GM18502 (cell line): ENCODE measurements at regions not wholly inside any gene's neighbourhood (a gene's known extent, or its start where the extent isn't known, plus 50 kb on each side); places are given as distances from the start of the nearest gene placed in this dataset.
"Not testable (repeated sequence)": the region's sequence is repeated elsewhere in the genome, so short reads cannot be mapped to it uniquely, and the experiment has no call there.

Experiments used
- ATAC-seq: cut with Tn5 transposase; IDR thresholded peaks from one replicate; pipeline ENCODE4 v1.9.1; 2021; ENCODE audit warnings: mild to moderate bottlenecking; ENCODE audit not compliant: unreplicated experiment, poor library complexity

- no peak for ATAC-seq
Measured at GRCh38 chr2:82814146-82814545, 1644.9 kb downstream of the SUCLG1 start.

DNA sequence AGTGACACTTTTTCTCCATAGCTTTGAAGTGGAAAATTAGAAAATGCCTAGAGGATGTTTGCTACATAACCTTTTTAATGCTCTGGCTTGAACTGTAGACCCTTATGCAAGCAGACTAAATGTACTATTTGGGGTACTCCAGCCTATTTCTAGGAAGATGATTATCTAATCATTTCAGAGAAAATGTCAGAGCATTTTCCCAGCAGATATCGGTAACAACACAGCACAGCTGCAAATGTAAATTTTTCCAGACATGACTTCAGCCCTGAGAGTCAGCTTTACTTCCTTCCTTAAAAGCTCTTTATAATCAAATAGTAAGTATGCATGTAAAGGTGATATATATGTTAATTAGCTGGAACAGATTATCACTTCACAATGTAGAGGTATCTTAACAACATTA is 1647.1 kb downstream of the SUCLG1 start:
- no peak for ATAC-seq

DNA sequence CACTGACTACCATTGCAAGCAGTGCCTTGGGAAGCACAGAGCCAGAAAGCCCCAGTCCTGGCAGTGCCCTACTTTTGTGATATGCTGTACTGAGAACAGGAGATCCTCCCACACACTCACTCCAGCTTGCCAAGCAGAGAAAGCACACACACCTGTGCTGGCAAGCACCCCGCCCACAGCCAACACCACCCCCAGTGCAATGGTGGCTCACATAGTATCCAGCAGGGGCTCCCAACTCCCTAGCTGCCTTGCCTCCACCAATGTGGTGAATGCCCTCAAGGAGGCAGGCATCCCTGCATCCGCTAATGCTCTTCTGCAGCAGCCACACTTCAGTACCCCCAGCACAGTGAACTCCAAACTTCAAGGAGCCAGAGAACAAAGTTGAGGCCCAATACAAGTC is 1655.8 kb downstream of the SUCLG1 start:
- ATAC-seq = no peak

DNA sequence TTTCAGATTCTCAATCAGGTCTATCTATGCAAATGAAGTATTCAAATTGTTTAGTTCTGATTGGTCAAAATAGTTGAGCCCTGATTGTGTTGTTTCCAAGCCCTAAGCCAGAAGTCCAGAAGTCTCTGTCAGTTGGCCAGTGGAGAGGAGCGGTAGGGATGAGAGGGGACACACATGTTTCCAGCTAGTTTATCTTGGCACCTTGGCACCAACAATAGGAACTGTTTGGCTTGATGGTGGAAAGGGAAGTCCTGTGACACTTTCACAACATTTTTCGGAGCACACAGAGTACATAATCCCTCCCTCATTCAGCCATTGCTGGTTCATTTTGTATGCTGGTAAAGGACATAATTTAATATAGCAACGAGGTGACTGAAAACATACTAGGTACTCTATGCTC is 1661.6 kb downstream of the SUCLG1 start:
- ATAC-seq = no peak

DNA sequence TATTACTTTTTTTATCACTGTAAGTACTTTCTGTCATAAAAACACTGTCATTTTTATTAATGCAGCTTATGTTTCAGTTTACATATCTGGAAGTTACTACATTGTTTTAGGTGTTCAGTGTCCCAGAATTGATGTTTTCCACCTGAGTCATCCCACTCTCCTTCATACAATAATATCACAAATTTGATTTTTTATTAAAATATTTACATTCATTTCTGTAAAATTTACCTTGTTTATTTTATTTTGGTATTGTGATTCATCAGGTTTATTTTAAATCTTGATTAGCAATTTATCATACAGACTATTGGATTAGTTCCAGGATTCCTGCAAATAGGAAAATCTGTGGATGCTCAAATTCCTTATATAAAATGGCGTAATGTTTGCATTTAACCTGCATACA is 1662.9 kb downstream of the SUCLG1 start:
- no peak for ATAC-seq

DNA sequence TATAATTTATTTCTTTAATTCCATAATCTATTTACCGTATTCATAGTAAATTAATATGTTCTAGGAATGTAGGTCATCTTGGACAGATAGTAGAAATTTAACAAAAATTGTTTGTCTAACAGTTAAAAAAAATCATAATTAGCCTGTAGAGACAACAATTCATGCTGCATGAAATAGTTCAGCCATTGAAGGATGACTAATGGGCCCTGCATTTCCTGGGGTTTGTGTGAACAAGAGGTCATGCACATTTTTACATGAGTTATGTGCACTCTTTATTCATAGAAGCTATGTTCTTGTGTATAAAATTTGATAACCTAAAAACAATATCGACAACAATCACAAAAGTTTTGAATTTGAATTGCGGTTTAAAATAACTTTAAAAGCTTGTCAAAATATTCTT is 1663.6 kb downstream of the SUCLG1 start:
- no peak for ATAC-seq

- no peak for ATAC-seq
Measured at GRCh38 chr2:82793711-82794435, 1665.2 kb downstream of the SUCLG1 start.

- ATAC-seq = no peak
Measured at GRCh38 chr2:82792316-82792715, 1666.8 kb downstream of the SUCLG1 start.

GRCh38 chr2:82790206-82791021 is 1668.7 kb downstream of the SUCLG1 start:
- no peak for ATAC-seq

GRCh38 chr2:82789851-82790205 is 1669.3 kb downstream of the SUCLG1 start:
- ATAC-seq = no peak

DNA sequence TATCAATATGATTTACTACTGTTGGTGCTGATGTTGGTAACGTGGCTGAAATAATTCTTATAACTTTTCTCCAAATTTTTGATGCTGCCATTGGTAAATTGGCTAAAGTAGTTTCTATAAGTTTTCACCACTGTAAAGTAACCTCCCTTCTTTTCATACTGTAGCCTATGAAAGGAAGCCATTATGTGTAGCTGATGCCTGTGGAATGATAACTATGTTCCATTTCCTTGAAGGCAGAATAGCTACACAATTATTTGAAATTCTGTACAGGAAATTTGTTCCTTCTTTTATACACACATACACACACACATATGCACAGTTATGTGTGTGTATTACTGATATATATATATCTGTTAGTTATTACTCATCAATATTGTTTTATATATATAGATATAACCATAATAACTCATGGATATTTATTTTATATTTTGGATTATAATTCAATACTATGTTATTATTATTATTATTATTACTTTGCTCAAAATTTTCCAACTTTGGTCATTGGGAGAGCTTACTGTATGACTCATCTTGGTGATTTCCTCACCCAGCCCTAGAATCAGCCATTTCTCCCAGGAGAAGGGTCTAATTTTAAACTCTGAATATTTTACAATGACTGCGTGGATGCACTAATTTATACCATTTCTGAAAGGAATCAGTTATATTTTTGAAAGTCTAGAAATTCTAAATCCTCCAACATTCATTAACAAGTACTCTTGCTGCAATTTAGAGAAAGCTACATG is 1677.7 kb downstream of the SUCLG1 start:
- ATAC-seq = no peak

DNA sequence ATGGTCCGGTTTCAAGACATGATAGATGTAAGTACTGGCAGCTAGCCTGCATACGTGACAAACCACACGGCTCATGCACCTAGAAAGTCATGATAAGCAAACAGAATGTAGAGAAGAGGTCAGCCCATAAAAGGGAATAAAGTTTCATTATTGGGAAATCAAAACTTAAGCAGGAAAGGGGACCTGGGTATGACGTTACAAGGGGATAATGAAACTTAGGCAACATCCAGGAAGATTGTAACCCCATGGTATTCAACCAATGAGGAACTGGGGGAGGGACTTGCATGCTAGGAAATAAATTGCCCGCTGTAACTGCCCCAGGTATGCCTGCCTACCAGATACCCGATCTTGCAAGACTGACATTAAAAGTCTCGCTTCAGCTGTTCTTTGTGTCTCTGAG is 1679.0 kb downstream of the SUCLG1 start:
- no peak for ATAC-seq

DNA sequence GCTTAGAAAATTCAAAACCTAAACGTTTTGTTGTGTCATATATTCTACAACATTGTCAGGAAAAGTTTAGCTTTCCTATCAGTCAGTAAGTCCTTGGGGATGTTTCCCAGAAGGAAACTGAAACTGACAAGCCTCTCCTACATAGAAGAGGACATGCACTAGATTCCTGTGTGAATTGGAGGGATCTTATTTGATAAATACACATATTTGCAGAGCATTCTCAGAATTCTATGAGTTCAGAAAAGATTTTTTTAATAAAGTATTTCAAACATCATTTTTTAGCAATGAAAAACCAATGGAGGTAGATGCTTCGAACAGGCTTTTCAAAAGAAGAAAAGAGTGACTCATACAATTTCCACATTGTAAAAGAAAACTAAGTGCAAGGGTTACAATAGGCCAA is 1706.7 kb downstream of the SUCLG1 start:
- no peak for ATAC-seq

GRCh38 chr2:82748653-82749052 is 1710.4 kb downstream of the SUCLG1 start:
- no peak for ATAC-seq

DNA sequence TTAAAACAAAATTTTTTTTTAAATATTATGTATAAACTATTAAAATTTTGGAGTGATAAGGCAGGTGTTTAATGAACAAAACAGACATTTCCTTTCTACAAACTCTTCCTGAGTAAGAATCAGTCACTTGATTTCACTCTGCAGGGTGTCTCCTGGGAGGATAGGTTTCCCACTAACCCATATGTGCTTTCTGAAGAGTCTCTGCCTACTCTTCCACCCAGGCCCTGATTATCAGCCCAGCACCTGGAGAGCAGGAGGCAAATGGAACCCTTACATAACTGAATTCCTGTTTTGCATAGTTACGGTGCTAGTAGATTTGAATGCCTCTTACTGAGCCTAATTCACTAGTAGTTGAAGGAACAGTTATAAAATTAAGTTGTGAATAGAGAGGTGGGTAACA is 1718.6 kb downstream of the SUCLG1 start:
- ATAC-seq = no peak

DNA sequence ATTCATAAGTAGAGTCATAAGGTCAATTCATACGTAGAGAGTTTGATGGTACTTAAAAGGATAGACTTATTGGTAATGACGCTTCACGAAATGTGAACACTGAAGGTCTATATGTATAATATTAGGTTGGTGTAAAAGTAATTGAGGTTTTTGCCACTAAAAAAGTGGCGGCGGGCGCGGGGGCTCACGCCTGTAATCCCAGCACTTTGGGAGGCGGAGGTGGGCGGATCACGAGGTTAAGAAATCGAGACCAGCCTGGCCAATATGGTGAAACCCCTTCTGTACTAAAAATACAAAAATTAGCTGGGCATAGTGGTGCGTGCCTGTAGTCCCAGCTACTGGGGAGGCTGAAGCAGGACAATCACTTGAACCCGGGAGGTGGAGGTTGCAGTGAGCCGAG is 1721.1 kb downstream of the SUCLG1 start:
- not testable (repeated sequence) for ATAC-seq

DNA sequence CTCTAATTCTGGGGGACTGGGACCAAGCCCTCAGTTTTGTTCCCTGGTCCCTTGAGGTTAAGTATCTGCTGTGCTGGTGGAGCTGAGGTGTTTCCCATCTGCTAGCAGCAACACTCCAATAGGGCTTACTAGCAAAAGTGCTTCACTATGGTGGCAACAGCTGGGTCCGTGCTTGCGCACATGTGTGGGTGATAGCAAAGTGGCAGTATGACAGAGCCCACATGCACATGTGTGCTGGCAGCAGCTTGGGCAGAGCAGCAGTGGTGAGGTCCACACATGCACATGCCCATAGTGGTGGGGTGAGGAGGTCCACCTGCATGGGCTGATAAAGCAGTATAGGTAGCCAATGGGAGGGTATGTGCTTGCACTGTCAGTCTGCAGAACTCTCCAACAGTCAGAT is 1723.7 kb downstream of the SUCLG1 start:
- no peak for ATAC-seq

DNA sequence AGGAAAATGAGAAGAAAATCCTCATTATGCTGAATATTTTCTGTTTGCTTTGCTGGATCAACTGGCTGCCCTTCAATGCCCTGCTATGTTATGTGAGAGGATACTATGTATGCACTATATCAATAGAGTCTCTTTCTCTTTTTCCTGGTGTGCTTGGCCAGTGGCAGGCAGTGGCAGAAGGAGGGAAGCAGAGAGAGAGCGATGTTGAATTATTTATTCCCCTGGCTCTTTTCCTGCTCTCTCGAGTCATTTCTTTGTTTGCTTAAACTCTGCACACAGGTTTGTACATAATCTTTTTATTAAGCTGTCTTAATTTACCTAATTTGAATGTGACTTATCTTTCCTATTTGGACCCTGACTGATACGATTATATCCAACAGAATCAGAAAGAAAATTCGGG is 1727.3 kb downstream of the SUCLG1 start:
- no peak for ATAC-seq

- ATAC-seq = no peak
Measured at GRCh38 chr2:82730811-82731210, 1728.3 kb downstream of the SUCLG1 start.

- no peak for ATAC-seq
Measured at GRCh38 chr2:82728090-82728489, 1731.0 kb downstream of the SUCLG1 start.

GRCh38 chr2:82708681-82709080 is 1750.4 kb downstream of the SUCLG1 start:
- no peak for ATAC-seq
